ENCODE measurements at regions not wholly inside any gene's neighbourhood (a gene's known extent, or its start where the extent isn't known, plus 50 kb on each side); places are given as distances from the start of the nearest gene placed in this dataset.
A peak's percentile ranks its signal among the peaks of the same experiment; 100 is the strongest.

- no peak for DNase-seq
- intact Hi-C loops (cut with DNase I) = no loop called here
These were observed 288.4 kb upstream of the COX7C start for GRCh38 chr5:86329318-86329717.

DNA sequence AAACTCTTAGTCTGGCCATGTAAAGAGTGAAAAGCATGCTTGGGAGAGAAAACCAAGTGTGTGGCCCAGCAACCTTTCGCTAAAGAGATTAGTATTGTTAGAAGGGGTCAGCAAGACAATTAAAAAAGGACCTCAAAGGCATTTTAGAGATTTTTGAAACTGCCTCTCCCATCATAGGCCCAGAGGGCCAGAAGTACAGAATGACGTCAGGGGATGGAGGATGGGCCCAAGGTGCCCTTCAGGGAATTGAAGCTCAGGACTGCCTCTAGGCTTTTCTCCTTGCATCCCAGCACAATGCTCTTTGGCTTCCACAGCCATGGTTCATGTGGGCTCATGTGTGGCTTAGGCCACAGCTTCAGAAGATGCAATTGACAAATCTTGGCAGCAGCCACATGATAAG lies 287.0 kb upstream of the COX7C start:
- intact Hi-C loops (cut with DNase I) = no loop called here
- no peak for DNase-seq

DNA sequence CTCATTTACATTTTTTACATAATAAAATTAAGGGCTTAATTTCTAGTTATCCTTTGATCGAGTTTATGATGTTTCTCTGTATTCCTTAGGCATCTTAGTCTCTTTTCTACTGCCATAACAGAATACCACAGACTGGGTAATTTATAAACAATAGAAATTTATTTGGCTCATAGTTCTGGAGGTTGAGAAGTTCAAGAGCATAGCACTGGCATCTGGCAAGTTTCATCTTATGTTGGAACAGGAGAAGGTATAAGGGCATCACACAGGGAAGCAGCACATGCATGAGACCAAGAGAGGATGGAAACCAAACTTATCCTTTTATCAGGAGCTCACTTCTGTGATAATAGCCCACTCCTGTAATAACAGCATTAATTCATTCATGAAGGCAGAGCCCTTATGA lies 284.9 kb upstream of the COX7C start:
- intact Hi-C loops (cut with DNase I) = no loop called here
- no peak for DNase-seq

DNA sequence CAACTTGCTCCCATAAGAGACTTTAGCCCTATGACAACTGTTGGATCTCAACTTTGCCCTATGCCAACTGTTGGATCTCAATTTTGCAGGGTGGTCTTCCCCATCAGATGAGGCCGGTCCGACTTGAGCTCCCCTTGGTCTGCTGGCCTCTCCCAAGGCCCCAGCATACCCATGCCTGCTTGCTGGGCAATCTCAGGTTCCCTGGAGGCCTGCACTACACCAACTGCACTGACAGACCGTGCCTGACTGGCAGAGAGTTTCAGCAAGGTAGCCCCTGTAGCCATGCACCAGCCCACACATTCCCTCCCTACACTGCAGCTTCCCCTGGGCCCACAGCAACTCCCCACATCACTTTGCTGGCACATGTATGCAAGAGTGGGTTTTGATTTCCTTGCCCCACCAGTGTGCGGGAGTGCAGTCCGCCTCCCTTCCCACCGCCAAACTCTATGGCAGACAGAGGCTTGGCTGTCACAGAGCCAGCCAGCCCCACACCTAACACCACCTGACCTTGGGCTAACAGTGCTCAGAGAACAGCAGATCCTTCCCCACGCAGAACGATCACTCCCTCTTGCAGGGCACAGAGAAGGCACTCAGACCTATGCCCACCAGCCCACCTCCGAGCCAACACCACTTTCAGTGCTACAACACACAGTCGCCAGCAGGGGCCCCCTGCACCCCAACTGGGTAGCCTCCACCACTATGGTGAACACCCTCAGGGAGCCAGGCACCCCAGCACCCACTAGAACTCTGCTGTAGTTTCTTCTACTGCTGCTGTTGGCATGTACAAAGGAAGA lies 279.9 kb upstream of the COX7C start:
- intact Hi-C loops (cut with DNase I) = no loop called here
- DNase-seq = peak in 2 of 10 donors; percentile 50 to 51

DNA sequence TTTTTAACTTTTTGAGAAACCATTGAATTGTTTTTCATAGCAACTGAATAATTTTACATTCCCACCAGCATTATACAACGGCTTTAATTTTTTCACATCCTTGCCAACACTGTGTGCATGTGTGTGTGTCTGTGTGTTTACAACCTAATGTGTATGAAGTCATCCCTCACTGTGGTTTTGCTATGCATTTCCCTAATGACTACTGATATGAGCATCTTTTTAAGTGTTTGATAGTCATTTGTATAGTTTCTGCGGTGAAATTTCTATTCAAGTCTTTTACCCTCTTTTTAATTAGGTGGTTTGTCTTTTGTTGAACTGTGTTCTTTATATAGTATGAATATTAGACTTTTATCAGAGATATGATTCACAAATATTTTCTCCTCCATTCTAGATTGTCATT lies 263.1 kb upstream of the COX7C start:
- intact Hi-C loops (cut with DNase I) = no loop called here
- no peak for DNase-seq

DNA sequence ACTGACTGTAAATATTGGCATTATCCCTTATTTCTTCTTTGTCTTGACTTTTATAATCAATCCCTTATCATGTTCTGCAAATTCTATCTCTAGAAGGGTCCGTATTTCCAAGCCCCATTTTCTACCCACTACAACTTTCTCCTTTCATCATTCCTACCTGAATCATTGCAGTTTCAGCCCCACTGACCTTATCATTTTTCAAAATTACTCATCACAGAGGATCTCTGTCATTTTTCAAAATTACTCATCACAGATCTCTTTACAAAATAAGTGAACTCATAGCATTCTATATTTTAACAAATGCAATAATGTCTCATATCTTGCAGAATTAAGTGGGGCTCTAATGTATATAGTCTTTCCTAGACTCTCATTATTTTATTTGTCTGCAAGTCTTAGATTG lies 256.9 kb upstream of the COX7C start:
- intact Hi-C loops (cut with DNase I) = no loop called here
- DNase-seq = no peak

DNA sequence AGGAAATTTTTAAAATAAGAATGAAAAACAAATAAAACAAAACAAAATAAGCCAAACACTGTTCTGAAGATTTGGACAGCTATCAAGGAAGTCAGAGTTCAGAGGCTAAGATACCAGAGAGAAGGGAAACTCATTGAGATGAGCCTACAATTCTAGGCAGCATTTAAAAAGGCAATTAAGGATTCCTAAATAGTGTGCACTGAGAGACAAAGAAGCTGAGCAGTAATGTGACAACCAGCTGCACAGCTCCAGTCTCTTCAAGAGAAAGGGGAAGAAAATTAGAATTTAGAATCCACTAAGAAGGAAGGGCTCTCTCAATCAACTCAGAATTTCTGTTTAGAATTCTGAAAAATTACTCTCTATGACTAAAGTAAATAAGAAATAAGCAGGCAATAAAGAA lies 246.7 kb upstream of the COX7C start:
- no peak for DNase-seq
- intact Hi-C loops (cut with DNase I) = no loop called here

DNA sequence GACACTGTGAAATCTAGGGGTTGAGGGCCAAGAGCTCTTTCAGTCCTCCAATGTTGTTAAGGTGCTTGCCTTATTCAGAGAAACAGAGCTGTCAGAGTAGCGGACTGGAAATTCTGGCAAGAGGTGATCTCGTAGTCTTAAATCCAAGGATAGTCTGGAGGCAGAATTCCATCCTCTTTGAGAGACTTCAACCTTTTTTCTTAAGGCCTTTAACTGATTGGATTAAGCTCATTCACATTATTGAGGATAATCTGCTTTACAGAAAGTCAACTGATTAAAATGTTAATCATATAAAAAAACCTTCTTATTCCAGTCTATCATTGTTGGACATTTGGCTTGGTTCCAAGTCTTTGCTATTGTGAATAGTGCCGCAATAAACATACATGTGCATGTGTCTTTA lies 243.1 kb upstream of the COX7C start:
- DNase-seq = no peak
- intact Hi-C loops (cut with DNase I) = no loop called here

DNA sequence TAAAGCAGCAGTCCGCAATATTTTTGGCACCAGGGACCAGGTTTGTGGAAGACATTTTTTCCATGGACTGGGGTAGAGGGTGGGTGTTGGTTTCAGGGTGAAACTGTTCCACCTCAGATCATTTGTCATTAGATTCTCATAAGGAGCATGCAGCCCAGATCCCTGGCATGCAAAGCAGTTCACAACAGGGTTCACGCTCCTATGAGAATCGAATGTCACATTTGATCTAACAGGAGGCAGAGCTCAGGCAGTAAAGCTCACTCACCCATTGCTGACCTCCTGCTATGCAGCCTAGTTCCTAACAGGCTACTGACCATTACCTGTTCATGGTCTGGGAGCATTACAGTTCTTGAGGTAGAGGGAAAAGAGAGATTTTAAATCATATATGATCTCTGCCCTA lies 241.5 kb upstream of the COX7C start:
- intact Hi-C loops (cut with DNase I) = no loop called here
- no peak for DNase-seq

DNA sequence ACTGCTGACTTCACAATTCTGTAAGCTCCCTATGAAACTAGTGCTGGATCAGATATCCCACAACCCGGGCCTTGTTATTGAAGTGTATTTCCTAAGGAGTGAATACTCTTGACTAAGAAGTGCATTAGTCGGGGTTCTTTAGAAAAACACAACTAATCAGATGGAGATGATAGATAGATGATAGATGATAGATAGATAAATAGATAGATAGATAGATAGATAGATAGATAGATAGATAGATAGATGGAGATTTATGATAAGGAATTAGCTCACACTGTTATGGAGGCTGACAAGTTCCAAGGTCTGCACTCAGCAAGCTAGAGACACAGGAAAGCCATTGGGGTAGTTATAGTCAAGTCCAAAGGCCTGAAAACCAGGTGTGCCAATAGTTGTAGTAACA lies 214.6 kb upstream of the COX7C start:
- DNase-seq = no peak
- intact Hi-C loops (cut with DNase I) = no loop called here

DNA sequence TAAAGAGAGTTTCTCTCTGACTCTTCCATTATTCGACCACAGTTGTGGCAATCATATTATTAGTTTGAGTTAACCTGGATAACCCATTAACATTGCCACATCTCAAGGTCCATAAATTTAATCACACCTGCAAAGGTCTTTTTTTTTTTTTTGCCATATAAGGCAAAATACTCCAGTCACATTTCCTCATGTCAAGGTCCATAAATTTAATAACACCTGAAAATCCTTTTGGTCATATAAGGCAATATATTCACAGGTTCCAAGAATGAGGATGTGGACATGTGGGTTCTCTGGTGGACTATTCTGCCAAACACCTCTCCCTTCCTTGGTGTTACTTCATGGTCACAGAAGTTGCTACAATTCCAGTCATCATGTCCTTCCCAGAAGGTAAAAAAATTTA lies 213.5 kb upstream of the COX7C start:
- no peak for DNase-seq
- intact Hi-C loops (cut with DNase I) = no loop called here

- intact Hi-C loops (cut with DNase I) = no loop called here
- no peak for DNase-seq
These were observed 210.0 kb upstream of the COX7C start for GRCh38 chr5:86407711-86408110.

- intact Hi-C loops (cut with DNase I) = no loop called here
- no peak for DNase-seq
These were observed 206.1 kb upstream of the COX7C start for GRCh38 chr5:86411596-86411995.

DNA sequence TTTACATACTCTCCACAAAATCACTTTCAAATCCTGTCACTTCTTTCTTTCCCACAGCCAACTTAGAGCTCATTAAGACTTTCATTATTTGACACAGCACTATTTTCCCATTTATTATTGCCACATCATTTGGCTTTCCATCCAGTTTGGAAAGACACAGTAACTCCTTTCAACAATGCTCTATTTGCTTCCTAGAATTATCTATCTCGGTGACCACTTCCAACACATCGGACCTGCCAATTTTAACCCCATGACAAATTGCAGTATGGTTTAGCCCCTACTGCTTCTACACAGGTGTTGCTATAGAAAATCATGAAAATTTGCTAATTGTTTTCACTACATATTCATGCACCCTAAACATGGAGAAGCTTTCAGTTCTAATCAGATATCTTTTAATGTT lies 190.6 kb upstream of the COX7C start:
- no peak for DNase-seq
- intact Hi-C loops (cut with DNase I) = no loop called here

DNA sequence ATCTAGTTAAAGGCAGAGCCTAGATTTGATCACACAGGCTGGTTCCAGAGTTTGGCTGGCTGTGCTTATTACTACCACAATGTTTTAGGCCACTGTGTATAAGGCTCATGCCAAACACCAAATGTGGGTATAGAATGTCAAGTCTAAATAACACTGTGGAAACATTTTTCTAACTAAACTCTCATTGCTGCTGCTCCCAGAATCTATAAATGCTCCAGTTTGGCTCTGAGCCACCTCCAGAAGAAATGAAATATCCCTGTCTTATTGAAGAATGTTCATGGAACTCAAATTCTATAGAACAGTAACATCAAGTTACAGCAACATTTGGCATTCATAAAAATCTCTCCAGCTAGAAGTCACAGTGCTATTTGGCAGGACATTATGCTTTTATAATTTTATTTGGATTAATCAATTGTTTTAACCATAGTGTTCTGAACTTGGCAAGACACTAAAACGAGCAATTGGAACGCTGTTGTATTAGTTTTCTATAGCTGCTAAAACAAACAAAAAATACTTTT lies 178.1 kb upstream of the COX7C start:
- no peak for DNase-seq
- intact Hi-C loops (cut with DNase I) = no loop called here

- DNase-seq = no peak
- intact Hi-C loops (cut with DNase I) = no loop called here
These were observed 175.6 kb upstream of the COX7C start for GRCh38 chr5:86442036-86442745.

GRCh38 chr5:86447362-86447761 lies 170.4 kb upstream of the COX7C start:
- no peak for DNase-seq
- intact Hi-C loops (cut with DNase I) = no loop called here

- DNase-seq = no peak
- intact Hi-C loops (cut with DNase I) = no loop called here
These were observed 165.5 kb upstream of the COX7C start for GRCh38 chr5:86452251-86452650.

DNA sequence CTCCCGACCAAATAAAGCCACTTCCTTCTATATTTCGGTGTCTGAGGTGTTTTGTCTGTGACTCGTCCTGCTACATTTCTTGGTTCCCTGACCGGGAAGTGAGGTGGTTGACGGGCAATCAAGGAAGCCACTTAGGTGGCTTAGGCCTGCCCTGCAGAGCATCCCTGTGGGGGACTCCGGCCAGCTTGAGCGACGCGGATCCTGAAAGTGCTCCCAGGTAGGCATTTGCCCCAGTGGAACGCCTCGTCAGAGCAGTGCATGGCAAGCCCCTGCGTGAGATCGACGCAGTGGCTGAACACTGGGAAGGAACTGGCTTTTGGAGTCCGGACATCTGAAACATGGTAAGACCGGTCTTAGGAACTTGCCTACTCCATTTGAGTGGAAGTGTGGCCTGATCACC lies 157.2 kb upstream of the COX7C start:
- intact Hi-C loops (cut with DNase I) = no loop called here

DNA sequence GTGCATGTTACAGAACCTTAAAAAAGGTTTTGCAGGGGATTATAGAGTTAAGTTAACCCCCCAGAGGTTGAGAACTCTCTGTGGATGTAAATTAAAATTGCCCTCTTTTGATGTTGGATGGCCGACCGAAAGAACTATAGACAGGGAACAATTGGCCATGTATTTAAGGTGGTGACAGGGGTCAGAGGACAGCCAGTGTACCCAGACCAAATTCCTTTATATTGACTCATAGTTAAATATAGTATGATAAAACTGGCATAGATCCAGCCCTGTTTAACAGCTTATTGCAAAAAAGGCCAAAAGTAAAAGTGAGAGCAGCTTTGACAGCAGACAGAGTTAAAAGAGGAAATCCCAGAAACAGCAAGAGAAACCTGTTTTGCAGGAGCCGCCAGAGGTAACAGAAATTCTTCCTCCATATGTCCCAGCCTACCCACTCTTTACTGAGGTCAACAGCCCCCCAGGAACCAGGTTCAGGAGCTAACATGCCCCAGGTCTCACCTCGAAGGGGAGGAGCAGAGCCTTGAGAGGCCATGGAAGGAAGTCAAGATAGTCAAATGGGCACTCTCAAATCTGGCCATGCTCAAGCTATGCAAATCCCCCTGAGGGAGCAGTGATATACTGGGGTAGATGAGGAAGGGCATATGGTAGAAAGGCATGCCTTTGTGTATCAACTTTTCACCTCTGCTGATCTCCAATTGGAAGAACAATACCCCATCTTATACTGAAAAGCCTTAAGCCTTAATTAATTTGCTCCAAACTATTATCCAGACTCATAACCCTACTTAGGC lies 156.4 kb upstream of the COX7C start:
- DNase-seq = no peak
- intact Hi-C loops (cut with DNase I) = no loop called here

More for the DNA sequence above, 157.2 kb upstream of the COX7C start:
- DNase-seq = peak in 1 of 10 donors; percentile 63

DNA sequence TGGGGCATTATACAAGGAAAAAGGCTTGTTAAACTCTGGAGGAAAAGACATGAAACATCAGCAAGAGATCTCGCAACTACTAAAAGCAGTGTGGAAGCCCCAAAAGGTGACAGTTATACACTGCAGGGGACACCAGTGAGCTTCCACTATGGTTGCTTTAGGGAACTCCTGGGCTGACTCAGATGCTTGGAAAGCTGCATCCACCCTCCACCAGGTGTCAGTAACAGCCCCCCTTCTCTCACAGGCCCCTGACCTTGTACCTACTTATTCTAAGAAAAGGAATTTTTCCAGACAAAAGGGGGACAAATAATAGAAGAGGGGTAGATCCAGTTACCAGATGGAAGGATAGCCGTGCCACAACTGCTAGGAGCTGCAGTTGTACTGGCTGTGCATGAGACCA lies 154.4 kb upstream of the COX7C start:
- intact Hi-C loops (cut with DNase I) = no loop called here
- DNase-seq = no peak
